GM19397 (cell line): ENCODE measurements at regions not wholly inside any gene's neighbourhood (a gene's known extent, or its start where the extent isn't known, plus 50 kb on each side); places are given as distances from the start of the nearest gene placed in this dataset.

Experiments used
- ATAC-seq: cut with Tn5 transposase; IDR thresholded peaks from one replicate; pipeline ENCODE4 v1.9.1; 2021; ENCODE audit warnings: mild to moderate bottlenecking, moderate library complexity; ENCODE audit not compliant: unreplicated experiment

DNA sequence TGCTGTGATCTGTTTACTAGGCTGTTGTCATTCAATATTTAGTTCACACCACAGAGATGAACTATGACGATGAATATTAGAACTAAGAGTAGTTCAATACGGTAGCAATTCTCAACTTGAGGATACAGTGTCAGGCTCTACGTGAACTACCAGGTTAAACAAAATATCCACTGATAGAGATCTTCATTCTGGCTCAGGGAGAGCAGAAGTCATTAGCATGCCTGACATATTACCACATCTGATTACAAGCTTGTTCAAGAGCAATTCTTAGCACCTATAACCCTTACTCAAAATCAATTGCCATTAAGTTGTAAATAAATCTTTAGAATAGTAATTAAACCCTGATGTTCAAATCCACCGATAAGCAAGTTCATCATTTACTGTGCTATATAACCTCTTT lies 207.2 kb downstream of the CHRM3 start:
- no peak for ATAC-seq

GRCh38 chr1:239600588-239600987 lies 214.2 kb downstream of the CHRM3 start:
- ATAC-seq = no peak

GRCh38 chr1:239601108-239601507 lies 214.7 kb downstream of the CHRM3 start:
- no peak for ATAC-seq

DNA sequence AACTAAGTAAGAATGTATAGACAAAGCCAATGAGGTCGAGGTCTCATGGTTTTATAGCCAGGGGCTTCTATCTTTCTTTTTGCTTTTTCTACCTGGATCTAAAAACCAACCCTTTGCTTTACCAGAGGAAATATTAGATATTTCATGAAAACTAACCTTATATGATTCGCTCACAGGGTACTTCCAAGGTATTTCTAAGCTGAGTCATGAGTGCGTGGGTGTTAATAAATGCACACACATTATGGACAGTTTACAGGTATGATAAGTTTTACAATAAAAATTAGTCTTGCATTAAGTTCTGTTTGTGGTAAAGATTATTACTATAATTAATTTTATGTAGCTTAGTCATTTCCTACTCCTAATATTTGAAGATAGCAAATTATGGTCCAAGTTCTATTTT lies 217.2 kb downstream of the CHRM3 start:
- ATAC-seq = no peak

GRCh38 chr1:239606850-239607400 lies 220.6 kb downstream of the CHRM3 start:
- no peak for ATAC-seq

- ATAC-seq = no peak
These were observed 222.1 kb downstream of the CHRM3 start for GRCh38 chr1:239608469-239608868.

DNA sequence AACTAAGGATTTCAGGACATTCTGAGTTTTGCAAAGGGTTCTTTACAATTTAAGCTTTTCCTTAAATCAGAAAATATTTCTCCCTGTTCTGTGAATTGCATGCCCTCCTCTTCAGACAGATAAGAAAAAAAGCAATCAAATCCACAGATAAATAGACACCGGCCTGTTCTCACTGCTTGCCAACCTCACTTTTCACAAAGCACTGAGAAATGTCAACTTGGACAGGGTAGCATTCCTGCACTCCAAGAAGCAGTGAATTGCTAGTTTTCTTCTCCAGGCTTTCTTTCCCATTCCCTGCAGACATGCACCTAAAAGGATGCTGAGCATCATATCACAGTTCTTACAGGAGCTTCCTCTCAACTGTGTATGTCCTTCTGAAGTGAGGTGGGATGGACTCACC lies 226.0 kb downstream of the CHRM3 start:
- ATAC-seq = no peak

DNA sequence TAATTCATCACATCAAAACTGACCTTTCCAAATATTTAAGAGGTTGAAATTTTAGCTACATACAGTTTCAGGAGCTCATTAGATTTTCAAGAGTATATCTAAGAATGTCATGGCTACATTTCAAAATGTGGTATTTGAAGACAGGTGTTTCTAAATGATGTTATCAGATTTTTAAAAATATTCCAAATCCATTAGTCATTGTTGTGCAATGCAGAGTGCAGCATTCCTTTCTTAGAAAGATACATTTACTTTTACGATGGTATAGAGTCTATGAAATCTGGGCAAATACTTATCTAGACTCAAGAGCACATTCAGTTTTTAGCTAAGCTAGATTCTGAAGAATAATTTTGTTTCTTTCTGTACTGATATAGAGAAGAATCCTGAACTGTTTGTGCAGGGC lies 230.3 kb downstream of the CHRM3 start:
- no peak for ATAC-seq

DNA sequence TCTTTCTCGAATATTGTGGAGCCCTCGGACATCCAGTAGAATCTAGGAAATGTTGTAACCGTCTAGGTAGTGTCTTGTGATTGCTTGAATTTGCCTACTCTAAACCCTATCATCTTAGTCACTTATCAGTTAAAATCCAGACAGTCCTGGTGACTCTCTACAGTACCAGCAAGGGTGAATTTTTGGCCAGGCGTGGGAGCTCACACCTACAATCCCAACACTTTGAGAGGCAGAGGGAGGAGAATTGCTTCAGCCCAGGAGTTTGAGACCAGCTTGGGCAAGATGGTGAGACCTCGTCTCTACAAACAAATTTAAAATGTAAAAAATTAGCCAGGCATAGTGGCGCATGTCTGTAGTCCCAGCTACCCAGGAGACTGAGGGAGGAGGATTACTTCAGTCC lies 230.9 kb downstream of the CHRM3 start:
- no peak for ATAC-seq

DNA sequence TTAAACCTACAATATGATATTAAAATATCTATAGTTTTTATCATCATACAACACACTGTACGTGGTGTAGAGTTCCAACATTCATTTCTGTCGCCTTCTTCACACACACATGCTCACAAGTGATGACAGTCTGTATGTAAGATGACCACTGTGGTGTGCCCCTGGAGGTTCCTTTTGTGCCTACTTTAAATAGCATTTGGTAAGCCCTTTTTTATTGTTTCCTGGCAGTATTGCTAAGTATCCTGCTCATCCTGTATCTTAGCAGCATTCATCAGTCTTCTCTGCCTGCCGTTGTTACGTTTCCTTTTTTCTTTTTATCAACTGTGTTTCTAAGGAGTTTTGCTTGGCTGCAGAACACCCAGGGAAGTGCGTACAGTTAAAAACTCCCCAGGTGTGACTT lies 231.4 kb downstream of the CHRM3 start:
- ATAC-seq = no peak

DNA sequence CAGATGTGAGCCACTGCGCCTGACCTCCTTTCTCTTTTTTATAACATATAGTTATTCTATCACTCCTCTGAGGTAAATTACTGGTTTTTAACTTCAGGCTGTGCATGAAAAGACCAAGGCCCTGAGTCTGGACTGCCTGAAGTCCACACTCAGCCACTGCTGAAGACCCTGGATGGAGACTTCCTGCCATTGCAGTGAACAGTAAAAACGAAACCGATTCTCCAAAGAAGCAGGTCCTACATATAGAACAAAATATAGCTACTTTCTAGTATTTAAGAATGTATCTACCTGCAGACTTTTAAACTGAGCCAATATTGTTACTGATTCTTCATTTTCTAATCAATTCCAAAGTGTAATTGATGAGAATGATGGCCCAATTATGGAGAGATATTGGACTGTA lies 232.8 kb downstream of the CHRM3 start:
- ATAC-seq = no peak

DNA sequence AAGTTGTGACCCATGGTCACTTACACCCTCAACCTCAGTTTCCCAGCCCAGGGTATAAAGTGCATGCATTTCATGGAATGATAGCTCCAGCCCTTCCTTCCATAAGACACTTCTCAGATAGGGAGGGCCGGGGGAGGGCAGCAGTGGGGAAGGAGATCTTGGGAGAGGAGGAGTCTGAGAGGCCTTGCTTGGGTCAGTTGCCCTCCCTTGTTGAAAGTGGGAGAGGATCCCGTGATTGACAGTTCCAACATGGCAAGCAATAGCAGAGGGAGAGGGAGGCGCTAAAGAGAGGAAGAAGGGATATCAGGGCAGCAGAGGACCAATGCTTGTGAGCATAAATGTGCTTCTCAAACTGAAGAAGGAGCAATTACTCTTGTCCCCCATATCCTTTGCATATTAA lies 244.4 kb downstream of the CHRM3 start:
- no peak for ATAC-seq

DNA sequence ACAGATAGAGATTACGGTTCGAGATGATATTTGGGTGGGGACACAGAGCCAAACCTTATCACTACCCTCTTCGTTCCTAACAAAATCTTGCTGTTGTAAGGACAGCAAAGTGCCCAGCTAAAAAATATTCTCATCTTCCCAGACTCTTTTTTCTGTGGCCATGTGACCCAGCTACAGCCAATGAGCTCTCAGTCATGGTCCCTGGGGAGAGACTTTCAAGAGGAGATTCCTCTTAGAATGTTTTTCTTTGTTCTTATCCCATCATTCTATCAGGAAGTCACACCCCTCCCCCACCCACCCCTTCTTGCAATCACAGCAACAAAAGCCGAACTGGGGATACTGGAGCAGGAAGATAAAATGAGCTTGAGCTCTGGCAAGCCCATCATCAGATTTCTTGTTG lies 247.1 kb downstream of the CHRM3 start:
- no peak for ATAC-seq

DNA sequence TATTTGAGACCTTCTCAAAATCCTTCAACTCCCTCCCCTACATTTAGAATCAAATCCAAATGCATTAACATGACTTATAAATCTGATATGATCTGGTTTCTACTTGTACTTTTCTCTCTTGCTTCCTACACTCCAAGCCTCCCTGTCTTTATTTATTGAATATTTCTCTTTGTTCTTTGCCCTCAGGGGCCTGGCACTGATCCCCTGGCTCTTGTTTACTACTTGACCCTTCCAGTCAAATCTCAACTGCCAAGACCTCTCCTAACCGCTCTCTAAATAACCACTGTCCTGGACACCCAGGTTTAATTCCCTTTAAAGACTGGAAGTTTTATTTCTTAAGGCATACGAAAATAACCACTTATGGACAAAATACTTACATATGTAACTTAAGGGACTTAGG lies 248.9 kb downstream of the CHRM3 start:
- no peak for ATAC-seq

DNA sequence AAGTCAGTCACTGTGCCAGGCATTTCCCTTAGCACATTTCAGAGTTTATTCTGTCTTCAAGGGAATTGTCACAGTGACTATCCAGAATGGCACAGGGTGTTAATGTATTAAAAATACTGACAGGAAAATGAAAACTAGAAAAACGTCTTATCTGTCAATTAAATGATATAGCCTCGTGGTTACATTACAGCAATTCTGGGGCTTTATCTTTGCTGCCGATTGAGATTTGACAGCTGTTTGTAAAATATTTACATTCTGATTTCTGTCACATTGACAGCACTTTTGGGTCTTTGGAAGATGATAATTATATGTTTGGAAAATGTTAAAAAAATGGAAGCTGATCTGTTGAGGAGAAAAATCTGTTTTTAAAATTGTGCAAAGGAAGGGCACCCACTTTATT lies 250.0 kb downstream of the CHRM3 start:
- ATAC-seq = no peak

- no peak for ATAC-seq
These were observed 258.2 kb downstream of the CHRM3 start for GRCh38 chr1:239644604-239645003.

- ATAC-seq = no peak
These were observed 260.7 kb downstream of the CHRM3 start for GRCh38 chr1:239647045-239647444.

DNA sequence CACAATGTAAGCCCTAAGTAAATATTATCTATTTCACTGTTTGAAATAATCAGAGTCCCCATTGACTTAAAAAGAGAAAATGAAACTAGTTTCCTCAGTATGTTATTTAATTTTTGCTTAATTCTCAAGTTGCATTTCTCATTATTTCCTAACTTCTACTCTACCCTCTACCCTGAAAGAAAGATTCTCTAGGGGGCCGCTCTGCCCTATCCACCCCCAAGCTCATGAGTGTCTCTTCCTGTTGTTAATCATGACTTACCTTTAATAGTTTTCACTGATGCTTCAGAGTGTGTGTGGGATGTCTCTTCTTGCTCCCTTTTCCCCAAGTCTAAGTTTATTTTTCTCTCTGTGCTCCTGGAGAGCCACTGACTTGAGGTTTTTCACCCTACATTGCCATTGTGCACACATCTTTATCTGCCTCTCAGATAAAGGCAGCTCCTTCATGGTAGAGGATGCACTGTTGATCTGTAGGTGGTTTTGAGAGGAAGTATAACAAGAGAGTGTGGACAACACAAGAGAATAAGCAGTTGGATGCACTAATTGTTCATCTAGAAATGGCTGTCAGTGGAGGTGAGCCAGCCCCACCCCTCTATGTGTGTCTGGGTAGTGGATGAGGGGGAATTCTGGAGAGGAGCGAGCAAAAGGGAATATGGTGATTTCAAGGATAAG lies 261.7 kb downstream of the CHRM3 start:
- ATAC-seq = no peak

- ATAC-seq = no peak
These were observed 268.7 kb downstream of the CHRM3 start for GRCh38 chr1:239655023-239655422.

- no peak for ATAC-seq
These were observed 270.9 kb downstream of the CHRM3 start for GRCh38 chr1:239657291-239657690.

- no peak for ATAC-seq
These were observed 276.6 kb downstream of the CHRM3 start for GRCh38 chr1:239662950-239663349.

- no peak for ATAC-seq
These were observed 285.9 kb downstream of the CHRM3 start for GRCh38 chr1:239672256-239672655.

DNA sequence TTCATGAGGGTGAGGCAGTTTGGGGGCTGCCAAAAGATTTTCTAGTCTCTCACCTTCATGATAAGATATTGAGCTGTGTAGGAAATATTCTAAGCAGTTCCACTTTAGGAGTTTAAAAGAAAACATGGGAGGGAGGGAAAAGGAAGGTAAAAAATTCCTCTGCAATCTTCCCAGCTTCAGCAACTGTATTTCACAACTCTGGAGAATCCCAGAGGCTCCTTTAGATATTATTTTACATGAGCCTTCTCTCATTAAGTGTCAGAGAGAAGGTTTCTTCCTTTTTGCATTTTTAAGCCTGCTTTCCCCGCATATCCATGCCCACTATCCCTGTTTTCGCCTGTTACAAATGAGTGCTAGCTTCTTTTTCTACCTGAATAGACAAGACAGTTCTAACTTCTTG lies 289.4 kb downstream of the CHRM3 start:
- no peak for ATAC-seq
